ENCODE measurements at regions not wholly inside any gene's neighbourhood (a gene's known extent, or its start where the extent isn't known, plus 50 kb on each side); places are given as distances from the start of the nearest gene placed in this dataset.

- Histone ChIP-seq H2AFZ (ENCODE audit: low read length) (no peak overlapping the region), H3K9me3 (ENCODE audit: low read depth, low read length) (no peaks in the 10 kb centered on the region), H3K27me3 (ENCODE audit: insufficient read depth, low read length) (no peaks in the 10 kb centered on the region), H3K27ac (ENCODE audit: low read depth, low read length) (peak overlapping the region; percentile 70), H4K20me1 (ENCODE audit: insufficient read depth, low read length) (peaks cover 14% of the 10 kb centered on the region), H3K4me1 (ENCODE audit: insufficient read depth, low read length) (peaks cover 25% of the 10 kb centered on the region), H3K4me2 (ENCODE audit: insufficient read depth, low read length) (no peak overlapping the region), H3K4me3 (ENCODE audit: insufficient read depth, low read length) (no peak overlapping the region), H3K79me2 (ENCODE audit: insufficient read depth, low read length) (peaks cover 8% of the 10 kb centered on the region), H3K36me3 (ENCODE audit: insufficient read depth, low read length) (peaks cover 20% of the 10 kb centered on the region)
- no peak for TF ChIP-seq CTCF (IDR thresholded peaks at IDR 0.05; ENCODE audit: extremely low read depth, low read depth, low read length)
- DNase-seq (ENCODE audit: insufficient read length, low spot score, missing footprints), result no peak
These were observed 97.3 kb upstream of the RTL1 start for GRCh38 chr14:101000711-101001250.

GRCh38 chr14:101001311-101002069 lies 98.0 kb upstream of the RTL1 start:
- peak overlapping the region; percentile 70 for H3K27ac ChIP-seq (ENCODE audit: low read depth, low read length)
- H4K20me1 ChIP-seq (ENCODE audit: insufficient read depth, low read length), result peaks cover 14% of the 10 kb centered on the region
- H3K4me1 ChIP-seq (ENCODE audit: insufficient read depth, low read length), result peaks cover 25% of the 10 kb centered on the region
- no peak for TF ChIP-seq CTCF (IDR thresholded peaks at IDR 0.05; ENCODE audit: extremely low read depth, low read depth, low read length)
- no peak overlapping the region for H3K4me2 ChIP-seq (ENCODE audit: insufficient read depth, low read length)
- peaks cover 27% of the 10 kb centered on the region for H3K36me3 ChIP-seq (ENCODE audit: insufficient read depth, low read length)
- no peaks in the 10 kb centered on the region for H3K27me3 ChIP-seq (ENCODE audit: insufficient read depth, low read length)
- no peak overlapping the region for H3K4me3 ChIP-seq (ENCODE audit: insufficient read depth, low read length)
- DNase-seq (ENCODE audit: insufficient read length, low spot score, missing footprints), result peak; percentile 87
- no peaks in the 10 kb centered on the region for H3K9me3 ChIP-seq (ENCODE audit: low read depth, low read length)
- peaks cover 9% of the 10 kb centered on the region for H3K79me2 ChIP-seq (ENCODE audit: insufficient read depth, low read length)
- no peak overlapping the region for H2AFZ ChIP-seq (ENCODE audit: low read length)

DNA sequence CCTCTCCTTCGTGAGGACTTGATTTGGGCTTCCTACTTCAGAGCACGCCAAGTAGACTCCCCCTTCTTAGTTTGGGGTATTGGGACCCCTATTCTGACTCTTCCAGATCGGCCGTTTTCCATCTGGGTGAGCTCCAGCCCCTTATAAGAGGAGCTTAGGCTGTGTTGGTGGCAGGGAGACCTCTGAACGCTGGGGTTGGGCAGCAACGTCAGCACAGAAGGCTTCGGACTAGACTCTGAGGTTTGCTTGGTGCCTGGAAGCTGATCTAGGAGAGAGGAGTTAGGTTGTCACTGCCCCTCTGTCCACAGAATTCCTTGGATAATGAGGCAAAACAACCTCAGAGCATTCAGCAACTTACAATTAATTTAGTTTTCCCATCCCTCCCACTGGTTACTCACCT lies 99.2 kb upstream of the RTL1 start:
- Histone ChIP-seq H3K4me3 (ENCODE audit: insufficient read depth, low read length) (no peak overlapping the region), H3K27me3 (ENCODE audit: insufficient read depth, low read length) (no peaks in the 10 kb centered on the region), H2AFZ (ENCODE audit: low read length) (no peak overlapping the region), H3K9me3 (ENCODE audit: low read depth, low read length) (no peaks in the 10 kb centered on the region), H4K20me1 (ENCODE audit: insufficient read depth, low read length) (peaks cover 19% of the 10 kb centered on the region), H3K4me1 (ENCODE audit: insufficient read depth, low read length) (peaks cover 25% of the 10 kb centered on the region), H3K79me2 (ENCODE audit: insufficient read depth, low read length) (peaks cover 9% of the 10 kb centered on the region), H3K36me3 (ENCODE audit: insufficient read depth, low read length) (peaks cover 27% of the 10 kb centered on the region), H3K4me2 (ENCODE audit: insufficient read depth, low read length) (no peak overlapping the region), H3K27ac (ENCODE audit: low read depth, low read length) (no peak overlapping the region)
- no peak for TF ChIP-seq CTCF (IDR thresholded peaks at IDR 0.05; ENCODE audit: extremely low read depth, low read depth, low read length)
- no peak for DNase-seq (ENCODE audit: insufficient read length, low spot score, missing footprints)

DNA sequence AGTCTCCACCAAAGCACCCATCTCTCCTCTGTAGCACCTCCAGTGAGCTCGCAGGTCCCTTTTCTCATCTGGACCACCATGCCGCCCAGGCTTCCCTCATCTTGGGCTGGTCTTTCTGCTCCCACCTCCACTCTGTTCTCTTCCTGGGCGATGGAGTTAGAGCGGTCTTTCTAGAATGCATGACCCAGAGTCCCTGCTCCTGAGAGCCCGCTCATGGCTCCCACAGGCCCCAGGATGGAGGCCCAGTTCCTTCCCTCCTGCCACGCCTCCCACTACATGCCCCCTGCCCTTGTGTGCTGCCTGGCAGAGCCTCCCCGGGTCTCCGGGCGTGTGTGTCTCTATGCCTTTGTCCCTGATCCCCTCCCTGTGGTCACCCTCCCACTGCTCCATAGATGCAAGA lies 100.7 kb upstream of the RTL1 start:
- Histone ChIP-seq H3K9me3 (ENCODE audit: low read depth, low read length) (no peaks in the 10 kb centered on the region), H3K4me2 (ENCODE audit: insufficient read depth, low read length) (no peak overlapping the region), H3K79me2 (ENCODE audit: insufficient read depth, low read length) (peaks cover 15% of the 10 kb centered on the region), H3K36me3 (ENCODE audit: insufficient read depth, low read length) (peaks cover 28% of the 10 kb centered on the region), H3K4me3 (ENCODE audit: insufficient read depth, low read length) (no peak overlapping the region), H3K27ac (ENCODE audit: low read depth, low read length) (no peak overlapping the region), H3K27me3 (ENCODE audit: insufficient read depth, low read length) (no peaks in the 10 kb centered on the region), H4K20me1 (ENCODE audit: insufficient read depth, low read length) (peaks cover 22% of the 10 kb centered on the region), H3K4me1 (ENCODE audit: insufficient read depth, low read length) (peaks cover 25% of the 10 kb centered on the region), H2AFZ (ENCODE audit: low read length) (no peak overlapping the region)
- no peak for TF ChIP-seq CTCF (IDR thresholded peaks at IDR 0.05; ENCODE audit: extremely low read depth, low read depth, low read length)
- peak; percentile 65 for DNase-seq (ENCODE audit: insufficient read length, low spot score, missing footprints)
